PFSK-1 (cell line): ENCODE measurements at regions not wholly inside any gene's neighbourhood (a gene's known extent, or its start where the extent isn't known, plus 50 kb on each side); places are given as distances from the start of the nearest gene placed in this dataset.

ENCODE experiments used
- POLR2AphosphoS5 ChIP-seq: IDR thresholded peaks from 2 replicates; pipeline ENCODE4 v1.6.1; 2012; ENCODE audit warnings: low read depth, mild to moderate bottlenecking, control low read depth, low read length, moderate library complexity
- SIN3A ChIP-seq: IDR thresholded peaks from 2 replicates; pipeline ENCODE4 v1.6.1; 2012; ENCODE audit warnings: mild to moderate bottlenecking, low read length, moderate library complexity, borderline replicate concordance; ENCODE audit not compliant: insufficient read depth
- TAF1 ChIP-seq: IDR thresholded peaks from 2 replicates; pipeline ENCODE4 v1.6.1; 2012; ENCODE audit warnings: low read length, control low read depth, borderline replicate concordance; ENCODE audit not compliant: insufficient read depth

DNA sequence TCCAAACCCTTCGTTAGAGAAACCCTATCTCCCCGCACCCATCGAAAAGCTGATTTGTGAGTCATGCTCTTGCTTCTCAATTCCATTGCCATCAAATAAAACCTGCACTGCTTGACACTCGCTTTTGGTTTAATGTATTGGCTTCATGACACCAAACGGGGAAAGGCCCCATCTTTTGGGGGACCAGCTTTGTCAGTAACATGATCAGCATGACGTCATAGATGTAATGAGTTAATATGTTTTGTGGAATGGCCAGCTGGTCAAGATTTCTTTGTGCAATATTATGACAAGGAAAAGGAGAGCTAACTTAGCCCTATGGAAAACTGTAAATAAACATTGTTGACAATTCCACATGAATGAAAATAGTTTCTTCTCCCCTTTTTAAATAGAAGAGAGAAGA, 1260.5 kb upstream of the CELF2 start:
- no peak for TF ChIP-seq POLR2AphosphoS5
- no peak for TF ChIP-seq TAF1
- no peak for TF ChIP-seq SIN3A
